ACC112 (cell line): ENCODE measurements at regions not wholly inside any gene's neighbourhood (a gene's known extent, or its start where the extent isn't known, plus 50 kb on each side); places are given as distances from the start of the nearest gene placed in this dataset.

Experiments
- H2AFZ ChIP-seq: fragments of 200-600 bp; sonication (generic); one replicate; pipeline ENCODE4 v1.6.0; 2017; ENCODE audit warnings: antibody characterized with exemption, low read length; ENCODE audit not compliant: unreplicated experiment
- H3K27ac ChIP-seq: fragments of 200-600 bp; sonication (generic); 2 replicates; pipeline ENCODE4 v1.5.1; 2014; ENCODE audit warnings: low read depth, mild to moderate bottlenecking, antibody characterized with exemption, low read length, moderate library complexity
- H3K27me3 ChIP-seq: fragments of 200-600 bp; sonication (generic); 2 replicates; pipeline ENCODE4 v1.6.1; 2014; ENCODE audit warnings: mild to moderate bottlenecking, antibody characterized with exemption, low read length, moderate library complexity, mixed read lengths; ENCODE audit not compliant: insufficient read depth
- H3K36me3 ChIP-seq: fragments of 200-600 bp; sonication (generic); 2 replicates; pipeline ENCODE4 v1.6.1; 2016; ENCODE audit warnings: mild to moderate bottlenecking, antibody characterized with exemption, low read length, moderate library complexity, mixed read lengths; ENCODE audit not compliant: insufficient read depth
- H3K4me1 ChIP-seq: fragments of 200-600 bp; sonication (generic); one replicate; pipeline ENCODE4 v1.6.1; 2016; ENCODE audit warnings: low read length, mixed read lengths; ENCODE audit not compliant: insufficient read depth, unreplicated experiment, control insufficient read depth
- H3K4me3 ChIP-seq: fragments of 200-600 bp; sonication (generic); 2 replicates; pipeline ENCODE4 v1.5.1; 2014; ENCODE audit warnings: mild to moderate bottlenecking, low read depth, low read length
- H3K79me2 ChIP-seq: fragments of 200-600 bp; sonication (generic); one replicate; pipeline ENCODE4 v1.6.0; 2016; ENCODE audit warnings: low read length; ENCODE audit not compliant: control insufficient read depth, unreplicated experiment, insufficient read depth

DNA sequence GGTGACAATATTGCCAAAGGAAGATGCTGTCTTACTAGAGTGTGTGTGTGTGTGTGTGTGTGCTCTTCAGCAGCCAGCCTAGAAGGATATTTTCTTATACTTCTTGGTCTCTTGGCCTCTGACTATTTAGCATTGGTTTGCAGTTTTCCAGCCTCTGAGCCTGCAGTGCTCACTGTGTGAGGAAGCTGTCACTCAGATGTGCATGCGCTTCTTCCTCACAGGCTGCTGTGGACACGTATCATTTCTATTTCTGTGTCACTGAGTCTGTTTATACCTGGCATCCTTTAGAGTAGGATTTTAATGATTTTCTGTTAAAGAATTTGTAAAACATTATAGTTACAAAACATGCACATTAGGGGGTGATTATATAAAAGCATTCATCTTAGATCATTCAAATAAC, 83.3 kb downstream of the ALDH8A1 start:
- Histone ChIP-seq H3K27ac (no peak overlapping the region), H3K4me3 (no peak overlapping the region), H2AFZ (no peak overlapping the region)

DNA sequence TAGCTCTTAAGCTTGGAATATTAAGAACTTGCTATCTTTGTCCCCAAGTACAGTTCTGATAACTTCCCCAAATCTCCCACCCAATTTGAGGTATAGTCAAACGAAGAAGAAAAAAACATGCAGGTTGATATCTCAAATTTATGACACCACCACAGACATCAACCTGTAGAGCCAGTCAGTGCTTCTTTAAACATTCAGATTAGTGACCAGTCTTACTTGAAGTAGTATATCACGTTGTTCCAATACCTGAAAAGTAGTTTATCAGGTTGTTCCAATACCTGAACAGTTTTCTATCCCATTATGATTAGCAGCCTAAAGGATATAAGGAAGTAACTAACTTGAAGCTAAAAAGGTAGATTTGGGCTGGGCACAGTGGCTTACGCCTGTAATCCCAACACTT, 85.3 kb downstream of the ALDH8A1 start:
- H3K36me3 ChIP-seq = no peaks in the 10 kb centered on the region
- H3K4me3 ChIP-seq = no peak overlapping the region
- no peaks in the 10 kb centered on the region for H3K4me1 ChIP-seq
- no peaks in the 10 kb centered on the region for H3K79me2 ChIP-seq
- no peaks in the 10 kb centered on the region; the same call in 1 of the 2 replicates for H3K27me3 ChIP-seq
- no peak overlapping the region for H3K27ac ChIP-seq
- H2AFZ ChIP-seq = no peak overlapping the region

More for the DNA sequence above, 83.3 kb downstream of the ALDH8A1 start:
- no peaks in the 10 kb centered on the region for H3K4me1 ChIP-seq
- no peaks in the 10 kb centered on the region; the same call in 1 of the 2 replicates for H3K27me3 ChIP-seq
- no peaks in the 10 kb centered on the region for H3K36me3 ChIP-seq
- no peaks in the 10 kb centered on the region for H3K79me2 ChIP-seq

DNA sequence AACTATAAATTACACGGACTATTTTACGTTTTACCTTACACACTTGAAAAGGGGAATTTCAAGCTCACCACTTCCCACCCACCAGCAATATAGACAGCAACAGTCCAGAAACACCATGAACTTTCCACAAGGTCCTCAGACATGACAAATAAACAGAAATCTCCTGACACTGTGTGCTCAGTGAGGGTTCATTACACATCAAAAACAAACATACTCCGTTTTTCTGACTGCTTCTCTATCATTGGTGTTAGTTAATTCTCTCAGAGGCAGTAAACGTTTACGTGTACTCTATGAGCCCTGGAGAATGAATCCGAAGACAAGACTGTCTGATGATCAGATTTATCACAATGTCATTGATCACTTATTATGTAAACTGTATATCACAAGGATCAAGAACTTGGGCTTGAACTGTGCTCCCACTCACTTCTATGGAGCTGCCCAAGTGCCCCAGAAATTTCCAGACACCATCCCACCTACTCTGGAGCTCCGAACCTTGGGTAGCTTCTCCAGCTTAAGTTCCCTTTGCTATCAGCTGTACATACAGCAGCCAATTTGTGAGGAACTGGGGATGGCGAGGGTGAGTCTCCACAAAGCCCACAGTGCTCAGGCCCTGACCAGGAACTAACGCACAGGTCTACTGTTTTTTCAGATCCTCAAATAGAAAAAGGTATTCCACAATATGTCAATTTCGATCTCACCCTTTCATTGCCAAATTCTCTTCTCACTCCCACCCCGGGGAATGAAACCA, 86.0 kb downstream of the ALDH8A1 start:
- no peaks in the 10 kb centered on the region for H3K36me3 ChIP-seq
- no peak overlapping the region for H3K27ac ChIP-seq
- no peaks in the 10 kb centered on the region for H3K79me2 ChIP-seq

DNA sequence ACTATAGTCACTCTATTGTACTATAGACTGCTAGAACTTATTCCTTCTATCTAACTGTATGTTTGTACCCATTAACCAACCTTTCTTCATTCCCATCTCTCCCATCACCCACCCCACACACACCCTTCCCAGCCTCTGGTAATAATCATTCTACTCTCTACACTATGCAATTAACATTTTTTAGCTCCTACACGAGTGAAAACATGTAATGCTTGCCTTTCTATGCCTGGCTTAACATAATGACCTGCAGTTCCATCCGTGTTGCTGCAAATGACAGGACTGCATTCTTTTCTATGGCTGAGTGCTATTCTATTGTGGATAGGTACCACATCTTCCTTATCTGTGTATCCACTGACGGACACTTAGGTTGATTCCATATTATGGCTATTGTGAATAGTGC, 95.5 kb downstream of the ALDH8A1 start:
- Histone ChIP-seq H3K4me1 (peaks cover 11% of the 10 kb centered on the region), H3K27ac (no peak overlapping the region), H3K79me2 (no peaks in the 10 kb centered on the region)

More for the DNA sequence above, 86.0 kb downstream of the ALDH8A1 start:
- no peaks in the 10 kb centered on the region; the same call in 1 of the 2 replicates for H3K27me3 ChIP-seq
- H2AFZ ChIP-seq = no peak overlapping the region
- H3K4me3 ChIP-seq = no peak overlapping the region
- no peaks in the 10 kb centered on the region for H3K4me1 ChIP-seq

DNA sequence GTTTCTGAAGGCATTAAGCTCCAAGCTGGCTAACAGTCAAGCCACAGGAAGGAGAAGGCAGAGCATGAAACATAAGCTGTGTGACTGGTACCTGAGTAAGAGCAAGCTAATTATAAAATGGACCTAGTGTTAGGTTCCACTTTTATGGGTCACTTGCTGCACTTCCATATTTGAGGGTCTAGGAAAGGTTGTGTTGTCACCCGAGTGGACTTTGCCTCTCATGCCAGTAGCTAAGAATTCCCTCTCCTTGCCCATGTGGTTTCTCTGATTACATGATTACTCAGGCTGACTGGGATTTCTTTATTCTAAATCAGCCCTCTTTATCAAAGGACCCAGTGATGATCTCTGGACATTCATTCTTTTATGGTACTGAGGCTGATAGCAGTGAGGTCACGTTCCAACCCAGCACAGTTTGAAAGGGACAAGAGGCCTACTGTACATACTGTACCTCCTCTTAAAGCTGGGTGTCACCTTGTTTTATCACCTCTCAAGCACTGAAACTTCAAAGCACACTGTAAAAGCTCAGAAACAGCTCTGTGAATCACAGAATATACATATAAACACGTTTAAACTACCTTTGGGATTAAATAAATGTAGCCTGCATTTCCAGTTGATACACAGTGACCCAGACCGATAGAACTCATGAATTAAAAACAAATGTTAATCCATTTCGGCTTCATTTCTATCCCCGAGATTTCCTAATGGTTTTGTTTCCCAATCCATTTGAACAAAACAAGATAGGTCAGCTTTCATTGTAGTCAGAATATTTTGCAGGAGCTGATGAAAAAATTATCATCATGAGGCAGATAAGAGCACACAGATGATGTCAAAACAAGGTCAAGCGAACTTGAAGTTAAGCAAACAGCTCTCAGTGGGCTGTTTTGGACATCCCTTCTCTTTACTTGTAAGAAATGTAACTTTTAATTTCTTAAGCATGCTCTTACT, 96.5 kb downstream of the ALDH8A1 start:
- H3K79me2 ChIP-seq = no peaks in the 10 kb centered on the region
- H3K27ac ChIP-seq = 0 out of 2 replicates have a peak overlapping the region, but pooled peaks have one; percentile 8
- peaks cover 11% of the 10 kb centered on the region for H3K4me1 ChIP-seq
- no peak overlapping the region for H3K4me3 ChIP-seq
- H3K36me3 ChIP-seq = no peaks in the 10 kb centered on the region
- peak overlapping the region; percentile 70 for H2AFZ ChIP-seq
- H3K27me3 ChIP-seq = no peaks in the 10 kb centered on the region

More for the DNA sequence above, 95.5 kb downstream of the ALDH8A1 start:
- H3K27me3 ChIP-seq = no peaks in the 10 kb centered on the region
- no peaks in the 10 kb centered on the region for H3K36me3 ChIP-seq
- no peak overlapping the region for H3K4me3 ChIP-seq
- H2AFZ ChIP-seq = no peak overlapping the region

DNA sequence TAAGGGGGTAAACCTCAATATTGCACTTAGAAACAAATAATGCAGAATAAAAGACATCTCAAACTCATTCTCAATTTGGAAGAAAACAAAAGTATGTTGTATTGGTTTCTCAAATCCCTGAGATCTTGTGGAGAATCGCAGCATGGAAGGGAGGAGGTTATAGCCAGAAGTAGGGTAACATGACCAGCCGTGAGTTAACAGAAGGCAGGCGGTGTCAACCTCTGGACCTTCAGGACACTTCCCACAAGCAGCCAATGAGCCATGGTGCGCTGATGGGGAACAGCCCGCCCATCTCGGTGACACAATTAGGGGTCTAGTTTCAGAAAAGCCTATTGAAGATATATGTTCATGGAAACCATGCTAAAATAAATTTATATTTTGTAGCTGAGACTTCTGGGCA, 98.4 kb downstream of the ALDH8A1 start:
- Histone ChIP-seq H3K27ac (no peak overlapping the region), H3K4me3 (no peak overlapping the region), H2AFZ (no peak overlapping the region), H3K27me3 (no peaks in the 10 kb centered on the region), H3K36me3 (no peaks in the 10 kb centered on the region), H3K79me2 (no peaks in the 10 kb centered on the region), H3K4me1 (peaks cover 11% of the 10 kb centered on the region)

DNA sequence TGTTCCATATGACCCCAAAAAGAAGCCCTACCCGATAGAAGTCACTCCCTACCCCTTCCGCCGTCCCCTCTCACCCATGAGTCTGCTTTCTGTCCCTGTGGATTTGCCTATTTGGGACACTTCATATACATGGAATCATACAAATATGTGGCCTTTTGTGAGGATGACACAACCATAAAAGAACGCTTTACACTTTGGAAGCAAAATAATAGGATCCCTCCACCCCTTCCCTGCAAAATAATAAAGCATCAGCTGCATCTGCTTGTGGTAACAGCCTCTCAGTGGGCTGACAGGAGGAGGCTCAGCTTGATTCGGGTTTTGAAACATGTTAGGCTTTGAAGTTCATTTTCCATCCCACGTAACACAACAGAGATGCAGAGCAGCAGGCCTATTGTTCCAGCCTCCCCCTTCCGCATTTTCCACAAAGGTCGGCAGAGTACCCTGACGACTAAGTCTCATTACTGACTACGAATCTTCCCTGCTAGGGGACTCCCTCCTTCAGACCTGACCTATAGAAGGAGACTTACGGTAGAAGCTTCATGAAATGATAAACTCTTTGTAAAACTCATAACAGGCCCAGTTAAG, 99.1 kb downstream of the ALDH8A1 start:
- Histone ChIP-seq H3K27me3 (no peaks in the 10 kb centered on the region), H3K36me3 (no peaks in the 10 kb centered on the region), H3K4me3 (no peak overlapping the region), H3K4me1 (peaks cover 11% of the 10 kb centered on the region), H3K27ac (no peak overlapping the region), H2AFZ (no peak overlapping the region), H3K79me2 (no peaks in the 10 kb centered on the region)

DNA sequence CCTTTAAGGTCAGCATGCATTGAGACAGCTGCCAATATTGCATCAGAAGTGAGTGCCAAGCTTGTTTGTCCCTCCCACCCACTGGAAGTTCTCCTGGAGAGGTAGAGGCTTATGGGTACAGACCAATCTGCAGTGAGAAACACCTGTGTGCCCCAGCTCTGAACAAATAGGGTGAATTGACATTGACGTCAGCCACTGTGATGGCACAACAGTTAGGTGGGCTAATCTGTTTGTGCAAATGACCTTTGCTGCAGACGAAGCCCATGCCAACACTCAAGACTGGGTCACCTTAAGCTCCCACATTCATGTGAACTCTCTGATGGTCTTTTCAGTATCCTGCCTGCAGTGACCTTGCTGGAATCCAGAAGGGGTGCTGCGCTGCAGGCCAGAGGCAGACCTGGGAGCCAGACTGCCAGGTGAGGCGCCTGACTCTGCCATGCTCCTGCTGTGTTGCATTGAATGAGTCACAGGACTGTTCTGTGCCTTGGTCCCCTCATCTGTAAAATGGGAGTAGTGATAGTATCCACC, 99.9 kb downstream of the ALDH8A1 start:
- Histone ChIP-seq H2AFZ (no peak overlapping the region), H3K4me1 (peaks cover 11% of the 10 kb centered on the region), H3K36me3 (no peaks in the 10 kb centered on the region), H3K4me3 (no peak overlapping the region), H3K27ac (no peak overlapping the region), H3K27me3 (no peaks in the 10 kb centered on the region), H3K79me2 (no peaks in the 10 kb centered on the region)

DNA sequence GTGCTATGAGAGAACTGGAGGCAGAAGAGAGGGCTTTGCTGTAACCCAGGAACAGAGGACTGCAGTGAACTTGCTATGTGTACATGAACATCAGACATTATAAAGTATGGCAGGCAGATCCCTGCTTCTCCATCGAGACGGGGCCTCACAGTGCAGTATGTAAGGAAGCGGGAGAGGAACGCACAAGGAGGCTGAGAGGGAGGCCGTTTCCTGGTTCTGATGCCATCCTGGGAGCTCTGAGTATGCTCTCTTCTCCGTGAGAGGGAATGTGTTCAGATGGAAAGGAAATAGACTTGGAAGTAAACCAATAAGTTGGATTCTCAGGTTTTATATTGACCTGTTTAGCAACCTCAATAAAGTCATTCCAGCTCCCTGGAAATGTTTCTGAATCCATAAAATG, 101.8 kb downstream of the ALDH8A1 start:
- Histone ChIP-seq H3K4me1 (peaks cover 3% of the 10 kb centered on the region), H3K27me3 (no peaks in the 10 kb centered on the region), H3K79me2 (no peaks in the 10 kb centered on the region), H3K36me3 (no peaks in the 10 kb centered on the region), H3K4me3 (no peak overlapping the region), H2AFZ (no peak overlapping the region), H3K27ac (no peak overlapping the region)

DNA sequence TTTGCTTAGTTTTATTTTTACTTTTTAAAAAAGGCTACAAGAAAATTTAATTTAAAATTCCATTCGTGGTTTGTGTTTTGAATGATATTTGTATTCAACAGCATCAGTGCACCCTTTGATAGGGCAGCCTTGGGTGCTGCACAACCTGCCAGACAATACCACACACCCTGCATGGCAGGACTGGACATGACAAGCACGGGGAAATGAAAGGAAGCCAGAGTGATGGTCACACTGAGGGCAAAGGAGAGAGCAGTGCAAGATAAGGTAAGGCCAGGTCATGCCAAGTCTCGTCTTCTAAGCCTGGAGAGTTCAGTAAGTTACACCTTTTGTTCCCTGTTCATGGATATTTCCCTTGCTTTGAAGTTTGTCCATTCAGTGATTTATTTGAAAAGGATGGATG, 103.0 kb downstream of the ALDH8A1 start:
- Histone ChIP-seq H3K36me3 (no peaks in the 10 kb centered on the region), H3K27ac (no peak overlapping the region), H3K79me2 (no peaks in the 10 kb centered on the region), H2AFZ (no peak overlapping the region), H3K27me3 (no peaks in the 10 kb centered on the region), H3K4me1 (no peaks in the 10 kb centered on the region), H3K4me3 (no peak overlapping the region)
